ENCODE measurements at regions not wholly inside any gene's neighbourhood (a gene's known extent, or its start where the extent isn't known, plus 50 kb on each side); places are given as distances from the start of the nearest gene placed in this dataset.

- no peak for DNase-seq
Measured at GRCh38 chr18:42187611-42188380, 232.8 kb downstream of the PIK3C3 start.

GRCh38 chr18:42190643-42191042 is 235.6 kb downstream of the PIK3C3 start:
- DNase-seq = no peak

GRCh38 chr18:42192251-42193248 is 237.5 kb downstream of the PIK3C3 start:
- no peak for DNase-seq

- no peak for DNase-seq
Measured at GRCh38 chr18:42196651-42197050, 241.6 kb downstream of the PIK3C3 start.

- no peak for DNase-seq
Measured at GRCh38 chr18:42201137-42201536, 246.1 kb downstream of the PIK3C3 start.

- DNase-seq = no peak
Measured at GRCh38 chr18:42211201-42211600, 256.2 kb downstream of the PIK3C3 start.

- DNase-seq = no peak
Measured at GRCh38 chr18:42222557-42222956, 267.5 kb downstream of the PIK3C3 start.

GRCh38 chr18:42228581-42228980 is 273.5 kb downstream of the PIK3C3 start:
- no peak for DNase-seq

GRCh38 chr18:42229211-42230210 is 274.5 kb downstream of the PIK3C3 start:
- no peak for DNase-seq

GRCh38 chr18:42230636-42231035 is 275.6 kb downstream of the PIK3C3 start:
- DNase-seq = no peak

- no peak for DNase-seq
Measured at GRCh38 chr18:42231284-42231683, 276.2 kb downstream of the PIK3C3 start.

- no peak for DNase-seq
Measured at GRCh38 chr18:42231796-42232195, 276.8 kb downstream of the PIK3C3 start.

- DNase-seq = no peak
Measured at GRCh38 chr18:42233908-42234307, 278.9 kb downstream of the PIK3C3 start.

- DNase-seq = no peak
Measured at GRCh38 chr18:42242758-42243157, 287.7 kb downstream of the PIK3C3 start.

- no peak for DNase-seq
Measured at GRCh38 chr18:42245137-42245536, 290.1 kb downstream of the PIK3C3 start.

GRCh38 chr18:42255908-42256765 is 301.1 kb downstream of the PIK3C3 start:
- DNase-seq = no peak

- no peak for DNase-seq
Measured at GRCh38 chr18:42258301-42258965, 303.4 kb downstream of the PIK3C3 start.

GRCh38 chr18:42261731-42262130 is 306.7 kb downstream of the PIK3C3 start:
- no peak for DNase-seq

- DNase-seq = no peak
Measured at GRCh38 chr18:42264497-42264896, 309.5 kb downstream of the PIK3C3 start.

GRCh38 chr18:42268186-42268725 is 313.2 kb downstream of the PIK3C3 start:
- DNase-seq = no peak

- DNase-seq = no peak
Measured at GRCh38 chr18:42268798-42269197, 313.8 kb downstream of the PIK3C3 start.

Measured in NCI-H2107 (cell line).